HEK293 (cell line): ENCODE measurements at regions not wholly inside any gene's neighbourhood (a gene's known extent, or its start where the extent isn't known, plus 50 kb on each side); places are given as distances from the start of the nearest gene placed in this dataset.
A peak's percentile ranks its signal among the peaks of the same experiment; 100 is the strongest.

Experiments
- CTCF ChIA-PET: fragments of 350-600 bp; formaldehyde crosslinking; extraction: SDS; loops from one replicate; lab custom pipeline; 2021; ENCODE audit warnings: antibody characterized with exemption; lab: Yijun Ruan, JAX
- POLR2A ChIA-PET: fragments of 300-600 bp; formaldehyde crosslinking; extraction: SDS; loops from one replicate; lab custom pipeline; 2020; ENCODE audit warnings: antibody characterized with exemption, inconsistent platforms; lab: Yijun Ruan, JAX
- H3K27ac ChIP-seq: fragments of 200-500 bp; sonication (Bioruptor generic); 2 replicates; pipeline ENCODE4 v1.5.1; 2014; ENCODE audit warnings: low read depth, low read length, control low read depth, inconsistent platforms; ENCODE audit errors: extremely low read depth
- H3K36me3 ChIP-seq, 2 experiments: fragments of 200-500 bp in 1 of 2; sonication (Bioruptor generic) in 1 of 2; 1 replicate in 1 of 2; 2 replicates in 1 of 2; pipeline ENCODE4 v1.5.1; 2014 to 2017; ENCODE audit warnings: inconsistent platforms in 2 of 2, low read length in 2 of 2; ENCODE audit not compliant: control insufficient read depth in 2 of 2, insufficient read depth in 1 of 2
- H3K4me1 ChIP-seq: fragments of 200-500 bp; sonication (Bioruptor generic); 2 replicates; pipeline ENCODE4 v1.5.1; 2014; ENCODE audit warnings: mild to moderate bottlenecking, low read length, inconsistent platforms; ENCODE audit not compliant: control insufficient read depth, insufficient read depth
- H3K4me3 ChIP-seq: 2 replicates; pipeline ENCODE4 v1.5.1; 2011; ENCODE audit warnings: low read depth, mild to moderate bottlenecking, control low read depth, low read length, moderate library complexity
- H3K9me3 ChIP-seq: fragments of 200-500 bp; sonication (Bioruptor generic); 2 replicates; pipeline ENCODE4 v1.5.1; 2014; ENCODE audit warnings: low read depth, low read length, inconsistent platforms; ENCODE audit not compliant: control insufficient read depth, insufficient read depth
- FEZF1 ChIP-seq: fragments of 450-650 bp; formaldehyde crosslinking; IDR thresholded peaks from 2 replicates; pipeline ENCODE4 v1.5.1; 2016; ENCODE audit warnings: missing biosample characterization, missing genetic modification characterization
- GLIS2 ChIP-seq: fragments of 450-650 bp; formaldehyde crosslinking; IDR thresholded peaks from 2 replicates; pipeline ENCODE4 v1.5.1; 2016; ENCODE audit warnings: missing biosample characterization, missing genetic modification characterization
- HOXA7 ChIP-seq: sonication (generic); formaldehyde crosslinking; IDR thresholded peaks from 2 replicates; pipeline ENCODE4 v1.8.1; 2022; ENCODE audit warnings: missing genetic modification reagents, borderline replicate concordance
- MYNN ChIP-seq: fragments of 450-650 bp; formaldehyde crosslinking; IDR thresholded peaks from 2 replicates; pipeline ENCODE4 v1.5.1; 2016; ENCODE audit warnings: missing biosample characterization, missing genetic modification characterization, borderline replicate concordance
- OSR2 ChIP-seq: fragments of 450-650 bp; formaldehyde crosslinking; IDR thresholded peaks from 2 replicates; pipeline ENCODE4 v1.5.1; 2016; ENCODE audit warnings: missing biosample characterization, missing genetic modification characterization
- REPIN1 ChIP-seq: fragments of 450-650 bp; formaldehyde crosslinking; IDR thresholded peaks from 2 replicates; pipeline ENCODE4 v1.5.1; 2017; ENCODE audit warnings: missing biosample characterization, missing genetic modification characterization, low read depth
- SP7 ChIP-seq: fragments of 450-650 bp; formaldehyde crosslinking; IDR thresholded peaks from 2 replicates; pipeline ENCODE4 v1.5.1; 2016; ENCODE audit warnings: missing biosample characterization, missing genetic modification characterization
- ZNF157 ChIP-seq: fragments of 450-650 bp; formaldehyde crosslinking; IDR thresholded peaks from 2 replicates; pipeline ENCODE4 v1.5.1; 2016; ENCODE audit warnings: missing biosample characterization, missing genetic modification characterization
- ZNF248 ChIP-seq: fragments of 450-650 bp; formaldehyde crosslinking; IDR thresholded peaks from 2 replicates; pipeline ENCODE4 v1.5.1; 2017; ENCODE audit warnings: missing biosample characterization, missing genetic modification characterization
- ZNF302 ChIP-seq: fragments of 450-650 bp; formaldehyde crosslinking; IDR thresholded peaks from 2 replicates; pipeline ENCODE4 v1.5.1; 2016; ENCODE audit warnings: missing biosample characterization, missing genetic modification characterization, low read depth
- ZNF341 ChIP-seq: fragments of 450-650 bp; formaldehyde crosslinking; IDR thresholded peaks from 2 replicates; pipeline ENCODE4; 2016; ENCODE audit warnings: low read depth, missing biosample characterization, missing genetic modification characterization
- ZNF423 ChIP-seq: fragments of 450-650 bp; formaldehyde crosslinking; IDR thresholded peaks from 2 replicates; pipeline ENCODE4 v1.5.1; 2016; ENCODE audit warnings: missing biosample characterization, missing genetic modification characterization
- ZNF48 ChIP-seq: fragments of 450-650 bp; formaldehyde crosslinking; IDR thresholded peaks from 2 replicates; pipeline ENCODE4 v1.5.1; 2016; ENCODE audit warnings: missing biosample characterization, missing genetic modification characterization
- ZNF521 ChIP-seq: fragments of 450-650 bp; formaldehyde crosslinking; IDR thresholded peaks from 2 replicates; pipeline ENCODE4 v1.5.1; 2017; ENCODE audit warnings: missing biosample characterization, mild to moderate bottlenecking, missing genetic modification characterization
- ZNF624 ChIP-seq: fragments of 450-650 bp; formaldehyde crosslinking; IDR thresholded peaks from 2 replicates; pipeline ENCODE4 v1.5.1; 2017; ENCODE audit warnings: missing biosample characterization, missing genetic modification characterization
- ZNF76 ChIP-seq: fragments of 450-650 bp; formaldehyde crosslinking; IDR thresholded peaks from 2 replicates; pipeline ENCODE4; 2016; ENCODE audit warnings: low read depth, missing biosample characterization, missing genetic modification characterization, borderline replicate concordance
- ZNF777 ChIP-seq: fragments of 450-650 bp; formaldehyde crosslinking; IDR thresholded peaks from 2 replicates; pipeline ENCODE4 v1.5.1; 2017; ENCODE audit warnings: missing biosample characterization, missing genetic modification characterization, borderline replicate concordance
- ZNF830 ChIP-seq: fragments of 450-650 bp; IDR thresholded peaks from 2 replicates; pipeline ENCODE4 v1.5.0; 2018; ENCODE audit warnings: missing biosample characterization, missing genetic modification characterization, low read depth, mild to moderate bottlenecking, moderate library complexity
- TF ChIP-seq, protein P1 (sequence below): fragments of 450-650 bp; formaldehyde crosslinking; IDR thresholded peaks from 2 replicates; pipeline ENCODE4 v1.5.1; 2016; ENCODE audit warnings: missing biosample characterization, missing genetic modification characterization
- TF ChIP-seq, protein P2 (sequence below): fragments of 450-650 bp; formaldehyde crosslinking; IDR thresholded peaks from 2 replicates; pipeline ENCODE4 v1.5.1; 2016; ENCODE audit warnings: missing biosample characterization, missing genetic modification characterization
- TF ChIP-seq, protein P3 (sequence below): fragments of 450-650 bp; formaldehyde crosslinking; IDR thresholded peaks from 2 replicates; pipeline ENCODE4 v1.5.1; 2016; ENCODE audit warnings: missing biosample characterization, missing genetic modification characterization, borderline replicate concordance
- TF ChIP-seq, protein P4 (sequence below): fragments of 450-650 bp; formaldehyde crosslinking; IDR thresholded peaks from 2 replicates; pipeline ENCODE4 v1.5.1; 2017; ENCODE audit warnings: missing biosample characterization, missing genetic modification characterization
- TF ChIP-seq, protein P5 (sequence below): fragments of 450-650 bp; formaldehyde crosslinking; IDR thresholded peaks from 2 replicates; pipeline ENCODE4 v1.5.1; 2016; ENCODE audit warnings: missing biosample characterization, missing genetic modification characterization
- TF ChIP-seq, protein P6 (sequence below): fragments of 450-650 bp; formaldehyde crosslinking; IDR thresholded peaks from 2 replicates; pipeline ENCODE4 v1.5.1; 2016; ENCODE audit warnings: missing biosample characterization, missing genetic modification characterization
- TF ChIP-seq, protein P7 (sequence below): sonication (generic); formaldehyde crosslinking; IDR thresholded peaks from 2 replicates; pipeline ENCODE4 v1.8.1; 2022; ENCODE audit warnings: mild to moderate bottlenecking, moderate library complexity, missing genetic modification reagents

DNA sequence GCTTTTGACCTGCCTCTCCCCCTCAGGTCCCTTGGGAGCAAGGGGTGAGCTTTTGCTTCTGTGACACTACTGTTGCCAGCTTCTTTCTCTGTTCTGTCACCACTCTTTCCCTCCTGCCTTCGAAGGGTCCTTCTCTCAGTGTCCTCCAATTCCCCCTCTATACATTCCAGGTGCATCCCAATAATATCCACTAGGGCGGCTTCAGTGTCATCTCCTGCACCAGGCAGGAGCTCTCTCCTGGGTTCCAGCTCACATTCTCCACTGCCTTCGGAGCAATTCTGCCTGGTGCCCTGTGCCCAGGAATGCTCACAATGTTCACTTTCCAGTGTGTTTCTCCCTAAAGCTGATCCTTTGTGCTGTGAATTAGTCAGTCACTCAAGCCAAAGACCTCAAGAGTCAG lies 83.9 kb upstream of the CXCL14 start:
- Histone ChIP-seq H3K4me1 (peaks cover 10% of the 10 kb centered on the region), H3K9me3 (no peaks in the 10 kb centered on the region), H3K27ac (no peak overlapping the region), H3K4me3 (no peak overlapping the region), H3K36me3 (no peaks in the 10 kb centered on the region)
- POLR2A ChIA-PET, result no interaction called here
- TF ChIP-seq, protein P1, sequence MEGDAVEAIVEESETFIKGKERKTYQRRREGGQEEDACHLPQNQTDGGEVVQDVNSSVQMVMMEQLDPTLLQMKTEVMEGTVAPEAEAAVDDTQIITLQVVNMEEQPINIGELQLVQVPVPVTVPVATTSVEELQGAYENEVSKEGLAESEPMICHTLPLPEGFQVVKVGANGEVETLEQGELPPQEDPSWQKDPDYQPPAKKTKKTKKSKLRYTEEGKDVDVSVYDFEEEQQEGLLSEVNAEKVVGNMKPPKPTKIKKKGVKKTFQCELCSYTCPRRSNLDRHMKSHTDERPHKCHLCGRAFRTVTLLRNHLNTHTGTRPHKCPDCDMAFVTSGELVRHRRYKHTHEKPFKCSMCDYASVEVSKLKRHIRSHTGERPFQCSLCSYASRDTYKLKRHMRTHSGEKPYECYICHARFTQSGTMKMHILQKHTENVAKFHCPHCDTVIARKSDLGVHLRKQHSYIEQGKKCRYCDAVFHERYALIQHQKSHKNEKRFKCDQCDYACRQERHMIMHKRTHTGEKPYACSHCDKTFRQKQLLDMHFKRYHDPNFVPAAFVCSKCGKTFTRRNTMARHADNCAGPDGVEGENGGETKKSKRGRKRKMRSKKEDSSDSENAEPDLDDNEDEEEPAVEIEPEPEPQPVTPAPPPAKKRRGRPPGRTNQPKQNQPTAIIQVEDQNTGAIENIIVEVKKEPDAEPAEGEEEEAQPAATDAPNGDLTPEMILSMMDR (tag by site-specific recombination), result 0 out of 2 replicates have a peak, but pooled peaks have one; percentile 16
- TF ChIP-seq, protein P2, sequence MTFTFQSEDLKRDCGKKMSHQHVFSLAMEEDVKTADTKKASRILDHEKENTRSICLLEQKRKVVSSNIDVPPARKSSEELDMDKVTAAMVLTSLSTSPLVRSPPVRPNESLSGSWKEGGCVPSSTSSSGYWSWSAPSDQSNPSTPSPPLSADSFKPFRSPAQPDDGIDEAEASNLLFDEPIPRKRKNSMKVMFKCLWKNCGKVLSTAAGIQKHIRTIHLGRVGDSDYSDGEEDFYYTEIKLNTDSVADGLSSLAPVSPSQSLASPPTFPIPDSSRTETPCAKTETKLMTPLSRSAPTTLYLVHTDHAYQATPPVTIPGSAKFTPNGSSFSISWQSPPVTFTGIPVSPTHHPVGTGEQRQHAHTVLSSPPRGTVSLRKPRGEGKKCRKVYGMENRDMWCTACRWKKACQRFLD, result no peak
- CTCF ChIA-PET, result interaction anchor here (0.6 to 1.4 kb wide), 5 partner anchors 9 to 1997 kb away, joined by 3 to 4 read pairs (median 3); no protein-coding TSS in a partner anchor

DNA sequence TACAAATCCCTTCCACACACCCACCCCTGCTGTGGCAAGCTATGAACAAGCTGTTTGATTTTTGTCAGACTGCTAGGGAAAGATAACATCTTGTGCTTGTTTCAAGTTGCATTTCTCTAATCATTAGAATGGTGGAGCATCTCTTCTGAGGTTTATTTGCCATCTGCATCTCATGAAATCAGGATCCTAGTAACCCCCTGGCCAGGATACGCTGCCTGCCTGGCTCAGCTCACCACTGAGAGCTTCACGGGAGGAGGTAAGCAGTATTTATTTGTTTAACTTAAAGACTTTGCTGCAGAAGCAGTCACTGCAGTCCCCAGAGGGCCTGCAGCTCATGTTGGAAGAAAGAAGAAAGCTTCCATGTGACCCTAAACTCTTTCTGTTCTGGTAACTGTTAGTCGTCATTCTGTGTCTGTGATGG lies 83.3 kb upstream of the CXCL14 start:
- H3K9me3 ChIP-seq, result no peaks in the 10 kb centered on the region
- no peaks in the 10 kb centered on the region for H3K36me3 ChIP-seq
- no peak overlapping the region for H3K4me3 ChIP-seq
- CTCF ChIA-PET, result interaction anchor here (0.7 to 1.4 kb wide), 2 partner anchors 9 to 204 kb away, joined by 3 read pairs; no protein-coding TSS in a partner anchor
- H3K4me1 ChIP-seq, result peaks cover 10% of the 10 kb centered on the region
- no peak overlapping the region for H3K27ac ChIP-seq
- POLR2A ChIA-PET, result no interaction called here
- no peak for TF ChIP-seq ZNF48 (tag by site-specific recombination)
- TF ChIP-seq ZNF423, result peak; percentile 71
- TF ChIP-seq, protein P3, sequence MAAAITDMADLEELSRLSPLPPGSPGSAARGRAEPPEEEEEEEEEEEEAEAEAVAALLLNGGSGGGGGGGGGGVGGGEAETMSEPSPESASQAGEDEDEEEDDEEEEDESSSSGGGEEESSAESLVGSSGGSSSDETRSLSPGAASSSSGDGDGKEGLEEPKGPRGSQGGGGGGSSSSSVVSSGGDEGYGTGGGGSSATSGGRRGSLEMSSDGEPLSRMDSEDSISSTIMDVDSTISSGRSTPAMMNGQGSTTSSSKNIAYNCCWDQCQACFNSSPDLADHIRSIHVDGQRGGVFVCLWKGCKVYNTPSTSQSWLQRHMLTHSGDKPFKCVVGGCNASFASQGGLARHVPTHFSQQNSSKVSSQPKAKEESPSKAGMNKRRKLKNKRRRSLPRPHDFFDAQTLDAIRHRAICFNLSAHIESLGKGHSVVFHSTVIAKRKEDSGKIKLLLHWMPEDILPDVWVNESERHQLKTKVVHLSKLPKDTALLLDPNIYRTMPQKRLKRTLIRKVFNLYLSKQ (tag by site-specific recombination), result no peak
- TF ChIP-seq, protein P4, sequence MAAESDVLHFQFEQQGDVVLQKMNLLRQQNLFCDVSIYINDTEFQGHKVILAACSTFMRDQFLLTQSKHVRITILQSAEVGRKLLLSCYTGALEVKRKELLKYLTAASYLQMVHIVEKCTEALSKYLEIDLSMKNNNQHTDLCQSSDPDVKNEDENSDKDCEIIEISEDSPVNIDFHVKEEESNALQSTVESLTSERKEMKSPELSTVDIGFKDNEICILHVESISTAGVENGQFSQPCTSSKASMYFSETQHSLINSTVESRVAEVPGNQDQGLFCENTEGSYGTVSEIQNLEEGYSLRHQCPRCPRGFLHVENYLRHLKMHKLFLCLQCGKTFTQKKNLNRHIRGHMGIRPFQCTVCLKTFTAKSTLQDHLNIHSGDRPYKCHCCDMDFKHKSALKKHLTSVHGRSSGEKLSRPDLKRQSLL, result no peak
- TF ChIP-seq, protein P5, sequence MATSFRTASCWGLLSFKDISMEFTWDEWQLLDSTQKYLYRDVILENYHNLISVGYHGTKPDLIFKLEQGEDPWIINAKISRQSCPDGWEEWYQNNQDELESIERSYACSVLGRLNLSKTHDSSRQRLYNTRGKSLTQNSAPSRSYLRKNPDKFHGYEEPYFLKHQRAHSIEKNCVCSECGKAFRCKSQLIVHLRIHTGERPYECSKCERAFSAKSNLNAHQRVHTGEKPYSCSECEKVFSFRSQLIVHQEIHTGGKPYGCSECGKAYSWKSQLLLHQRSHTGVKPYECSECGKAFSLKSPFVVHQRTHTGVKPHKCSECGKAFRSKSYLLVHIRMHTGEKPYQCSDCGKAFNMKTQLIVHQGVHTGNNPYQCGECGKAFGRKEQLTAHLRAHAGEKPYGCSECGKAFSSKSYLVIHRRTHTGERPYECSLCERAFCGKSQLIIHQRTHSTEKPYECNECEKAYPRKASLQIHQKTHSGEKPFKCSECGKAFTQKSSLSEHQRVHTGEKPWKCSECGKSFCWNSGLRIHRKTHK (tag by site-specific recombination), result no peak
- TF ChIP-seq GLIS2 (tag by site-specific recombination), result no peak
- TF ChIP-seq ZNF341, result no peak
- TF ChIP-seq OSR2 (tag by site-specific recombination), result peak; percentile 90
- no peak for TF ChIP-seq ZNF302 (tag by site-specific recombination)
- TF ChIP-seq HOXA7 (CRISPR knock-in tag), result no peak
- no peak for TF ChIP-seq ZNF521 (tag by site-specific recombination)
- TF ChIP-seq ZNF624 (tag by site-specific recombination), result no peak
- TF ChIP-seq SP7, result no peak
- no peak for TF ChIP-seq ZNF157 (tag by site-specific recombination)
- TF ChIP-seq REPIN1 (tag by site-specific recombination), result no peak
- TF ChIP-seq ZNF76 (tag by site-specific recombination), result no peak
- no peak for TF ChIP-seq MYNN (tag by site-specific recombination)
- no peak; the same call in 1 of the 2 replicates for TF ChIP-seq FEZF1 (tag by site-specific recombination)
- TF ChIP-seq, protein P6, sequence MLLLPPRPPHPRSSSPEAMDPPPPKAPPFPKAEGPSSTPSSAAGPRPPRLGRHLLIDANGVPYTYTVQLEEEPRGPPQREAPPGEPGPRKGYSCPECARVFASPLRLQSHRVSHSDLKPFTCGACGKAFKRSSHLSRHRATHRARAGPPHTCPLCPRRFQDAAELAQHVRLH (tag by site-specific recombination), result no peak
- TF ChIP-seq ZNF830 (tag by site-specific recombination), result no peak
- TF ChIP-seq ZNF248, result no peak
- TF ChIP-seq, protein P7, sequence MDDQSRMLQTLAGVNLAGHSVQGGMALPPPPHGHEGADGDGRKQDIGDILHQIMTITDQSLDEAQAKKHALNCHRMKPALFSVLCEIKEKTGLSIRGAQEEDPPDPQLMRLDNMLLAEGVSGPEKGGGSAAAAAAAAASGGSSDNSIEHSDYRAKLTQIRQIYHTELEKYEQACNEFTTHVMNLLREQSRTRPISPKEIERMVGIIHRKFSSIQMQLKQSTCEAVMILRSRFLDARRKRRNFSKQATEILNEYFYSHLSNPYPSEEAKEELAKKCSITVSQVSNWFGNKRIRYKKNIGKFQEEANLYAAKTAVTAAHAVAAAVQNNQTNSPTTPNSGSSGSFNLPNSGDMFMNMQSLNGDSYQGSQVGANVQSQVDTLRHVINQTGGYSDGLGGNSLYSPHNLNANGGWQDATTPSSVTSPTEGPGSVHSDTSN (CRISPR knock-in tag), result no peak
- no peak for TF ChIP-seq ZNF777 (tag by site-specific recombination)
